COLO668 (cell line): ENCODE measurements at regions not wholly inside any gene's neighbourhood (a gene's known extent, or its start where the extent isn't known, plus 50 kb on each side); places are given as distances from the start of the nearest gene placed in this dataset.
"Not testable (repeated sequence)": the region's sequence is repeated elsewhere in the genome, so short reads cannot be mapped to it uniquely, and the experiment has no call there.

Experiments
- DNase-seq: peaks from one replicate; lab custom pipeline; 2025; ENCODE audit not compliant: unreplicated experiment; lab: John Stamatoyannopoulos, UW

GRCh38 chr7:93830141-93830925 is 60.2 kb downstream of the TFPI2 start:
- DNase-seq, result no peak

GRCh38 chr7:93828260-93828659 is 62.3 kb downstream of the TFPI2 start:
- DNase-seq, result no peak

DNA sequence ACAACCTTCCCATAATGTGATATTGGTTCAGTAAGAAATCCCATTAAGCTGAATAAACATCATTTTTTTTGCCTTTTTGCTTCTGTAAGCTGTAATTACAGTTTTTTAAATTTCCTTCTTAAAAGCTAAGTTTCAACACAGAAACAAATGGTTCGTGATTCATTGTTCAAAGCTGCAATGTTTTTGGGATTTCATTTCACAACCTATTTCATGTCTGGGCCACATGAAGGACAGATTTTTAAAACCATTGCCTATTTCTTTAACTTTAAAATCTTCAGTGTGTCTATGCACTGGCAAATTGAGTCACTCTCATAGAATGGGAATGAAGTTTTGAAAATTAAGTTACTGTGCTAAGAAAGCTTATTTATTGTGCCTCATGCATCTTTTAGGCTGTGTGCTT is 66.9 kb downstream of the TFPI2 start:
- no peak for DNase-seq

GRCh38 chr7:93821463-93821862 is 69.1 kb downstream of the TFPI2 start:
- no peak for DNase-seq

- DNase-seq, result no peak
These were observed 70.9 kb downstream of the TFPI2 start for GRCh38 chr7:93819699-93820098.

- DNase-seq, result no peak
These were observed 73.0 kb downstream of the TFPI2 start for GRCh38 chr7:93817526-93817925.

DNA sequence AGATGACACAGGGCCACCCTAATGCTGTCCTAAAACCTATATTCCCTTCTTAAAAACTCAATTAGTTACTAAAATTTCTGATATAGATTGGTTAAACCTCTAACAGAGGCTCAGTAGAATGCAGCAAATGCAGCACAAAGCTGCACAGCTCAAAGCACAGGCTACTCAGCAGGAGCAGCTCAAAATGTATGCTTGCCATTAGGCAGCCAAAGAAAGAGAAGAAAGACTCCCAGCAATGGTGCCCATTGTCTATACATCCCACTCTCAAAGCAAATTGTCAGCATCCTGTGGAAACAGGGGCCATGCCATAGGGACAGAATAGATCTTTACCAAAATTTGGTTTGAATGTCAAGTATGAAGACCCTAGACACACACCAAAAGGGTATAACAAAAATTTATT is 73.5 kb downstream of the TFPI2 start:
- DNase-seq, result no peak

DNA sequence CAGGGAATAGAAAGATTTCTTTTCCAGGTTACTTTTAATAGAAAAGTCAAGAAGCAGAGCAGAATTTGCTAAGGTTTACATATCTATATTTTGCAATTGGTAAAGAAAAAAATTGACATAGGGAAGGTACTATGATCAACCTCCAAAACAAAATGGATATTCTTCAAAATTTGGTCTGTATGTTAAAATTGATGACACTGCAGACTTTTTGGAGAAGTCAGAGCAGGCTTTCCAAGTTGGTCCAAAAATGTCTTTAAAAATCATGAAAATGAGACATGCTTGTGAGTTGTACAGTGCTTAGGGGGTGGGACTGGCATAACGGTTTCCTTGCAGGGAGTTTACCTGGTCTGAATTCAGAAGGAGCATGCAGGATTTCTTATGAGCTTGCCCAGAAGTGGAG is 77.0 kb downstream of the TFPI2 start:
- DNase-seq, result no peak

- DNase-seq, result no peak
These were observed 78.5 kb downstream of the TFPI2 start for GRCh38 chr7:93812061-93812460.

DNA sequence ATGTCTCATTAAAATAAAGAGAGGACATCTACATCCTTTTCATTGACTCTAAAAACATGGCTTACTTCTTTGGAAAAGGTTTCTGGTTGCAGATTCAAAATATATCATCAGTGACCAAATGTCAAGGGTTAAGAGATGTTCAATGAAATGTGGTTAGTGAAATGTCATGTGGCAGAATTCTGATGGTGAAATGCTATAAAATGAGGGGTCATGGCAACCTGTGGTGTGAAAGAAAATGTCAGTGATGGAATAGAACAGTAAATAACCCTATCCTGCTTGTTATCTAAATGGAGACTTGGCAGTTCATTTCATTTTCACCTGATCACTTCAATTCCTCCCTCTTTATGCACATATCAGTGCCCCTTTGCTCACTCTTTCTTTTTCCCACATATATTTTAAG is 79.4 kb downstream of the TFPI2 start:
- DNase-seq, result no peak

DNA sequence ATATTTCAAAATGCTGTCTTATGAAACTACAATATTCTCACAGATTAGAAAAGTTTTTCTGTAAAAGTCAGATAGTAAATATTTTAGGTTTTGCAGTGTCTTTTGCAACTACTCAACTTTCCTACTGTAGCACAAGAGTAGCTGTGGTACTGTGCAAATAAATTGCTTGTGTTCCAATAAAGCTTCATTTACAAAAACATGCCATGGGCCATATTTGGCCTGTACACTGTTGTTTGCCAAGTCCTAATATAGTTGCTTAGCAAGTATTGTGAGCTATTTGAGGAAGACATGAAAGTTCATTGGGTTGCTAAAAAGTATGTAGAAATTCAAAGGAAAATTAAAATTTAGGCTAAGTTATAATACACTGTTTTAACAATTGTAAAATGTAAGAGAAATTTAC is 80.0 kb downstream of the TFPI2 start:
- no peak for DNase-seq

- no peak for DNase-seq
These were observed 85.8 kb downstream of the TFPI2 start for GRCh38 chr7:93804726-93805125.

DNA sequence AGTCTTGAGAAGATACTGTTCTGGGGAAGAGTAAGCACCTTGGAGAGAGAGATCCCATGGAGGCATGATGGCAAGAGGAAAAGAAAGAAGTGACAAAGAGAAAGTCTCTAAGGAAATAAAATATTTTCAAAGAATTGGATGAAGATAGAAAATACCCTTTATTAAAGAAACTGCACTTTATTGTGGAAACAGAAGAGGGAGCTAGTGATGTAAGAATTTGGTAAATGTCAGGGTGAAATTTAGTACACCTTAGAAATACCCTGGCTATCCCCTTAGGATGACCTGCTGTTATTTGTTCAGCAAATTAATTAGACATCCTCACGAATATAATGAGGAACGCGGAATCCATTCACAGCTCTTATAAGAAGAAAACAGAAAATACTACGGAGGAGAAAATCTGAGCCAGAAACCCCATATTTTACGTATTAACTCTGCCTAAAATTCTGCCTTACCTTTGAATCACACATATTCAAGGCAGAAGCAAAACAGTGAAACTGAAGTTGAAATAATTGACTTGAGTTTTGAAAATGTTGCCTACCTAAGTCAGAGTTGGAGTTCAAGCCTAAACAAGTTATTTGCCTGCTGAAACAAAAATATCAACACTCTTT is 90.7 kb downstream of the TFPI2 start:
- DNase-seq, result no peak

GRCh38 chr7:93793084-93793697 is 97.4 kb downstream of the TFPI2 start:
- not testable (repeated sequence) for DNase-seq

DNA sequence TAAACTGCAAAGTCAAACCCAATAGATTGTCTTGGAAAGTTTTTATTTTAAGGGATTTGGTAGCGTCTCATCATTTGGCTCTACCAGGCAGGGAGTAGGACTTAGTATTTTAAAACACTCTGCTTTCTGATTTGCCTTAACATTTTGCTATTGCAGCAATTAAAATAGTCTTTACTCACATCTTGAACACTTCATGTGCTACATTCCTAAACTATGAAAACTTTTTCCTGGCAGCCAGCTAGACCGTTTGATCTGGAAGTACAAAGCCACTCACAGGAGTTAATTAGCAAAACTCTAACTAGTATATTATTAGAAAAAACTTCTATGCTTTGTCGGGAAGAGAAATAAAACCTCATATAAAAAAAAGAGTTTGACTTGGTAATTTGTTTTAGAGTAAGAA is 111.4 kb downstream of the TFPI2 start:
- DNase-seq, result no peak

- no peak for DNase-seq
These were observed 112.2 kb downstream of the TFPI2 start for GRCh38 chr7:93778384-93778783.

- DNase-seq, result no peak
These were observed 117.1 kb downstream of the TFPI2 start for GRCh38 chr7:93773446-93773845.

GRCh38 chr7:93765475-93765874 is 125.1 kb downstream of the TFPI2 start:
- DNase-seq, result no peak

- DNase-seq, result no peak
These were observed 131.9 kb downstream of the TFPI2 start for GRCh38 chr7:93758631-93759030.

GRCh38 chr7:93757426-93757825 is 133.1 kb downstream of the TFPI2 start:
- DNase-seq, result no peak

DNA sequence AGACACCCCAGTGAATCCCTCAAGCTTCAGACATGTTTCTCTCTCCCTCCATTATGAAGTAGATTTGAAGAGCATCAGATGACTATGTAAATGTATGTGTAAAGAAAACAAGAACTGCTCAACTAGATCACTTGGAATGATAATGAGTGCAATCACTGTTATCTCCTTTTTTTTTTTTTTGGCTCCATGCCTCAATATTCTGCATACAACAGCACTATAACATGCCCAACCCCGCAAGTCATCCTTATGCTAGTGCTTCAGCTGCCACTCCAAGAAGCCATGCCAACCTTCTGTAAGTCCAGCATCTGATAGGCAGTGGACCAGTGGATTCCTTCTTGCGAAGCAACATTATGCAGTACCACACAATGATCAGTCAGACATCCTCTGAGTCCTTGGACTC is 133.7 kb downstream of the TFPI2 start:
- no peak for DNase-seq

GRCh38 chr7:93751421-93751820 is 139.1 kb downstream of the TFPI2 start:
- no peak for DNase-seq
